ENCODE measurements at regions not wholly inside any gene's neighbourhood (a gene's known extent, or its start where the extent isn't known, plus 50 kb on each side); places are given as distances from the start of the nearest gene placed in this dataset.
A peak's percentile ranks its signal among the peaks of the same experiment; 100 is the strongest.

DNA sequence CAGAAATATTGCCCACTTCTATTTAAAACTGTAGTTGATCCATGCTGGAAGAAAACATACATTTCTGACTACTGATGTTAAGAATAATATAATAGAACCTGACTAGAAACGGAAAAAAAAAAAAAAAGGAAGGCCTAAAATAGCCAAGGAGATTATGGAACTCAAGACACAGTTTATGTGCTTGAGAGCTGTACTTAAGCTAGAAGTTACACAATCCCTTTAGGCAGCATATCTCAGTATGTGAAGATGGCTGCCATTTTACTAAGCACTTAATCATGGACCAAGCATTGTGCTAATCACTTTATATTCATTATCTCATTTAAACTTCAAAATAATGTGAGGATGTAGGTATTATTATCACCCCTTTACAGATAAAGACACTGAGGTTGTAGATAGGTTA is 73.0 kb upstream of the NR4A3 start:
- H3K4me3 ChIP-seq = no peak overlapping the region
- ATAC-seq (peak; percentile 76), DNase-seq (no peak)
- H3K4me1 ChIP-seq = no peaks in the 10 kb centered on the region
- peak overlapping the region in 1 of 2 donors; percentile 3 for H3K27ac ChIP-seq
- no peaks in the 10 kb centered on the region for H3K9me3 ChIP-seq
- no peaks in the 10 kb centered on the region for H3K27me3 ChIP-seq
- TF ChIP-seq, protein P1, sequence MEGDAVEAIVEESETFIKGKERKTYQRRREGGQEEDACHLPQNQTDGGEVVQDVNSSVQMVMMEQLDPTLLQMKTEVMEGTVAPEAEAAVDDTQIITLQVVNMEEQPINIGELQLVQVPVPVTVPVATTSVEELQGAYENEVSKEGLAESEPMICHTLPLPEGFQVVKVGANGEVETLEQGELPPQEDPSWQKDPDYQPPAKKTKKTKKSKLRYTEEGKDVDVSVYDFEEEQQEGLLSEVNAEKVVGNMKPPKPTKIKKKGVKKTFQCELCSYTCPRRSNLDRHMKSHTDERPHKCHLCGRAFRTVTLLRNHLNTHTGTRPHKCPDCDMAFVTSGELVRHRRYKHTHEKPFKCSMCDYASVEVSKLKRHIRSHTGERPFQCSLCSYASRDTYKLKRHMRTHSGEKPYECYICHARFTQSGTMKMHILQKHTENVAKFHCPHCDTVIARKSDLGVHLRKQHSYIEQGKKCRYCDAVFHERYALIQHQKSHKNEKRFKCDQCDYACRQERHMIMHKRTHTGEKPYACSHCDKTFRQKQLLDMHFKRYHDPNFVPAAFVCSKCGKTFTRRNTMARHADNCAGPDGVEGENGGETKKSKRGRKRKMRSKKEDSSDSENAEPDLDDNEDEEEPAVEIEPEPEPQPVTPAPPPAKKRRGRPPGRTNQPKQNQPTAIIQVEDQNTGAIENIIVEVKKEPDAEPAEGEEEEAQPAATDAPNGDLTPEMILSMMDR (IDR thresholded peaks at IDR 0.05) = no peak
- intact Hi-C loops (cut with DNase I) = no loop called here
- H3K36me3 ChIP-seq = no peaks in the 10 kb centered on the region

DNA sequence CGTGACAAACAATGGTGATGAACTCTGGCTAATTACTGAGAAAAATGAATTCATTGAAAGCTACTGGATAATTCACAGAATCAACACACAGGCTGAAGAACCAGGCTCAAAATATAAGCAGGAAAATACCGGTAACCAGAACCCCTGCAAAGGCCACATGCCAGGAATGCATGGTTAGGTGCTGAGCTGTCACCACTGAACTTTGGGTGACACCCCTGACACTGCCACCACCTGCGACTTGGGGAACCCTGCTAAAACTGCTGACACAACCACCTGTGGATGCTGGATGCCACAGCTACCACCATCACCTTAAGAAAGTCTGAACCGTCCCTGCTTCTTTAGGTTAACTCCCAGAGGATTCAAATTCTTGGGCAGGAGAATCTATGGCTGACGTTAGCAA is 72.0 kb upstream of the NR4A3 start:
- H3K9me3 ChIP-seq = no peaks in the 10 kb centered on the region
- H3K4me3 ChIP-seq = no peak overlapping the region
- TF ChIP-seq, protein P1 (IDR thresholded peaks at IDR 0.05) = no peak
- no peaks in the 10 kb centered on the region for H3K27me3 ChIP-seq
- no peak overlapping the region for H3K27ac ChIP-seq
- DNase-seq = no peak
- H3K4me1 ChIP-seq = no peaks in the 10 kb centered on the region
- ATAC-seq = no peak
- no peaks in the 10 kb centered on the region for H3K36me3 ChIP-seq
- intact Hi-C loops (cut with DNase I) = no loop called here

DNA sequence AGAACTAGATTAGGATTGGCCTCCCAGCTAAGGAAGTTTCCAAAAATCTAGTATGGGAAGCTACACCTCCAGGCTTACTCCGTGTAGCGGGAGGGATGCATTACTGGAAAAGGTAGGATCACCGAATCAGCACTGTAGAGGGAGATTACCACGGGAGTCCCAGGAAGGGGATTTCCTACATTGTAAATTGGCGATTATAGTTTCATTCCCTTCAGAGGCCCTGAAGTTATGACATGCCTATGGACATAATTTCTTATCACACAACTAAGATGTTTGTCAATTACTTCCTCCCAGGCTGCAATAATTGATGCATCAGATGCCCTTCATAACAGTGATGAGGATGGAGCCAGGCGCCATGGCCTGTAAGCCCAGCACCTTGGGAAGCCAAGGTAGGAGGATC is 71.2 kb upstream of the NR4A3 start:
- H3K9me3 ChIP-seq = no peaks in the 10 kb centered on the region
- no peaks in the 10 kb centered on the region for H3K36me3 ChIP-seq
- intact Hi-C loops (cut with DNase I) = no loop called here
- no peak overlapping the region for H3K4me3 ChIP-seq
- H3K27me3 ChIP-seq = no peaks in the 10 kb centered on the region
- no peak overlapping the region for H3K27ac ChIP-seq
- DNase-seq (no peak), ATAC-seq (no peak)
- TF ChIP-seq, protein P1 (IDR thresholded peaks at IDR 0.05) = no peak
- no peaks in the 10 kb centered on the region for H3K4me1 ChIP-seq

DNA sequence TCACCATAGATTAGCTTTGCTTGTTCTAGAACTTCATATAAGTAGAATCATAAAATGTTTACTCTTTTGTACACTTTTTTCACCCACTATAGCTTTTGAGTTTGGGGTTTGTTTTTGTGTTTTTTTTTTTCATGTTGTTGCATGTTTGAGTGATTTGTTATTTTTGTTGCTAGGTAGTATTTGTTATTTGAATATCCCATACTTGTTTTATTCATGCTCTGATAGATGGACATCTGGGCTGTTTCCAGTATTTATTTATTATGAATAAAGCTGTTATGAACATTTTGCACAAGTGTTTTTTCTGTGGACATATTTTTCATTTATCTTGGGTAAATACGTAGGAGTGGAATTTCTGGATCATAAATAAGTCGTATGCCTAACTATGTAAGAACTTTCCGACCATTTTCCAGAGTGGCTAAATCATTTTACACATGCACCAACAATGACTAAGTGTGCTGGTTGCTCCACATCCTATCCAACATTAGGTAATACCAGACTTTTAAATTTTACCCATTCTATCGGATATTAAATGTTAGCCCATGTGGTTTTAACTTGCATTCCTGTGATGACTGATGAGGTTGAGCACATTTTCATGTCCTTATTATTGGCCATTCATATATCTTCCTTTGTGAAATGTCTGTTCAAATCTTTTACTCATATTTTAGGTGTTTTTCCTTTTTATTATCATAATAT is 69.1 kb upstream of the NR4A3 start:
- TF ChIP-seq, protein P1 (IDR thresholded peaks at IDR 0.05) = no peak
- H3K4me1 ChIP-seq = no peaks in the 10 kb centered on the region
- DNase-seq (no peak), ATAC-seq (no peak)
- intact Hi-C loops (cut with DNase I) = no loop called here
- no peak overlapping the region for H3K27ac ChIP-seq
- H3K27me3 ChIP-seq = no peaks in the 10 kb centered on the region
- no peaks in the 10 kb centered on the region for H3K36me3 ChIP-seq
- H3K9me3 ChIP-seq = no peaks in the 10 kb centered on the region
- no peak overlapping the region for H3K4me3 ChIP-seq

DNA sequence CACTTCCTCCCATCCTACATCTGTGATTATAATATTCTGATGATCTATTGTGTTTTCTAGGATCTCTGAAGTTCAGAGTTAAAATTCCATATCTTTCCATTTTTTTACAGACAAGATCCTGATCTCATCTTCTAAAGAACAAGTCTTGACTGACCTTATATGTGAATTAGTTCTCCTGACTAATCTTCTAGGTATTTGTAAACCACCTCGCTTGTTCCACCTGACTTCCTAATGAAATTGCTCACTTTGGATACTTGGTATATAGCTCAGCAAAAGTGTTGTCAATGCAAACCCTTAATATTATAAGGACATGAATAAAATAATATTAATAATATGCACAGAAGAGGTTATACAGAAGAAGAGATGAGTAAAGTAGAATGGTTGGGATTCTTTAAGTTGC is 68.2 kb upstream of the NR4A3 start:
- DNase-seq (no peak), ATAC-seq (no peak)
- Histone ChIP-seq H3K4me1 (no peaks in the 10 kb centered on the region), H3K4me3 (no peak overlapping the region), H3K27ac (no peak overlapping the region), H3K36me3 (no peaks in the 10 kb centered on the region), H3K9me3 (no peaks in the 10 kb centered on the region), H3K27me3 (no peaks in the 10 kb centered on the region)
- intact Hi-C loops (cut with DNase I) = no loop called here
- TF ChIP-seq, protein P1 (IDR thresholded peaks at IDR 0.05) = no peak

Measured in left lung (tissue), 4 donors.